ENCODE measurements at regions not wholly inside any gene's neighbourhood (a gene's known extent, or its start where the extent isn't known, plus 50 kb on each side); places are given as distances from the start of the nearest gene placed in this dataset.

DNA sequence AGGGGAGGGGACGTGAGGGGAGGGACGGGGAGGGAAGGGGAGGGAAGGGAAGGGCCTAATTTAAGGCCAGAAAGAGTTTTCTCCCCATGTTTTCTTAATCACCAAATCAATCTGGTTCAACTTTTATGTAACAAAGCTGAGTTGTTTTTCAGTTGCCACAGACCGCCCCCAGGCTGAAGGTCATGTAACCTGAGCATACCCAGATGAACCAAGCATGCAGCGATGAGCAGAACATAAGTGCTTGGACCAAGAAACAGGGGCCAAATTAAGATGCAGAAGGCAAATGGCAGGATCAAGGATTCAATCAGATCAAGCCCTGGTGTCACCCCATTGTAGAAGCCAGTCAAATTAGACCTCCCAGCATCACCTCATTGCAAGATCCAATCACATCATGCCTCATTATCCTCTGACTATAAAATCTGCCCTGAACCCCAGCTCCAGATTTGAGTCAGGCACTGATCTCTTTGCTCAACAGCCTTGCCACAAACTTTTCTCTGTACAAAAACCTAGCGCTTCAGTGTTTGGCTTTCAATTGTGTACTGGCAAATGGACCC lies 113.5 kb upstream of the TNPO1 start:
- no peak for TF ChIP-seq CTCF (IDR thresholded peaks at IDR 0.05)
- no peak for TF ChIP-seq POLR2A (IDR thresholded peaks at IDR 0.05)

Data from lower leg skin (tissue), 3 donors.